ENCODE measurements at regions not wholly inside any gene's neighbourhood (a gene's known extent, or its start where the extent isn't known, plus 50 kb on each side); places are given as distances from the start of the nearest gene placed in this dataset.

- TF ChIP-seq CTCF (IDR thresholded peaks at IDR 0.05): no peak
- TF ChIP-seq POLR2A (IDR thresholded peaks at IDR 0.05): no peak
Observed at GRCh38 chr7:91517201-91517785, 253.1 kb downstream of the FZD1 start.
